GM23338 (cell line): ENCODE measurements at regions not wholly inside any gene's neighbourhood (a gene's known extent, or its start where the extent isn't known, plus 50 kb on each side); places are given as distances from the start of the nearest gene placed in this dataset.

Source experiments
- CREB1 ChIP-seq: fragments of 250-450 bp; sonication (Bioruptor Pico); IDR thresholded peaks from 2 replicates; pipeline ENCODE4 v1.5.0; 2020; ENCODE audit warnings: low read depth, mild to moderate bottlenecking, moderate library complexity
- CTCF ChIP-seq, 2 experiments: fragments of 200-600 bp in 1 of 2; sonication (generic) in 1 of 2; conservative IDR thresholded peaks; 2 replicates each; pipeline versions ENCODE4 v1.5.1 to v1.6.1; 2016 to 2017; ENCODE audit warnings: antibody characterized with exemption in 2 of 2, low read depth in 2 of 2, mild to moderate bottlenecking in 2 of 2, moderate library complexity in 1 of 2
- REST ChIP-seq: IDR thresholded peaks from one replicate; pipeline ENCODE4 v1.6.1; 2018; ENCODE audit warnings: antibody characterized with exemption; ENCODE audit not compliant: unreplicated experiment
- ZNF331 ChIP-seq: fragments of 250-450 bp; sonication (Bioruptor Pico); IDR thresholded peaks from 2 replicates; pipeline ENCODE4 v1.5.0; 2020; ENCODE audit warnings: low read depth, mild to moderate bottlenecking, moderate library complexity

GRCh38 chr12:68070957-68071356 is 81.7 kb downstream of the IFNG-AS1 start (continued):
- TF ChIP-seq CREB1 (CRISPR knock-in tag) (no peak), ZNF331 (no peak), CTCF (conservative IDR thresholded peaks at IDR 0.05; ENCODE audit: low read depth in 2 of 2) (no peak), REST (no peak)
